ENCODE measurements at regions not wholly inside any gene's neighbourhood (a gene's known extent, or its start where the extent isn't known, plus 50 kb on each side); places are given as distances from the start of the nearest gene placed in this dataset.

- Histone ChIP-seq H2AFZ (ENCODE audit: low read length) (no peak overlapping the region), H3K79me2 (ENCODE audit: insufficient read depth, low read length) (no peaks in the 10 kb centered on the region), H3K4me3 (ENCODE audit: low read length, poor library complexity, severe bottlenecking) (no peak overlapping the region), H3K4me2 (ENCODE audit: low read depth, low read length, poor library complexity, severe bottlenecking) (no peak overlapping the region), H3K4me1 (ENCODE audit: insufficient read depth, low read length, poor library complexity, severe bottlenecking) (no peaks in the 10 kb centered on the region), H3K27me3 (ENCODE audit: insufficient read depth, low read length, poor library complexity, severe bottlenecking) (no peaks in the 10 kb centered on the region), H3F3A (ENCODE audit: low read depth) (no peaks in the 10 kb centered on the region), H3K36me3 (ENCODE audit: insufficient read depth, low read length) (no peaks in the 10 kb centered on the region), H3K9me3 (ENCODE audit: insufficient read depth, low read depth, low read length) (no peaks in the 10 kb centered on the region), H4K20me1 (ENCODE audit: insufficient read depth, low read length, poor library complexity, severe bottlenecking) (no peaks in the 10 kb centered on the region), H3K9me2 (replicated peaks; ENCODE audit: low read depth, low read length) (no peaks in the 10 kb centered on the region), H3K9ac (ENCODE audit: low read depth, low read length, poor library complexity, severe bottlenecking) (no peak overlapping the region)
- TF ChIP-seq EZH2phosphoT487 (IDR thresholded peaks at IDR 0.05; ENCODE audit: borderline replicate concordance) = no peak
- no peak for TF ChIP-seq CTCF (conservative IDR thresholded peaks at IDR 0.05; ENCODE audit: low read length)
Measured at GRCh38 chr11:87666730-87667129, 508.5 kb downstream of the RAB38 start.

GRCh38 chr11:87662287-87662686 is 513.0 kb downstream of the RAB38 start:
- H3F3A ChIP-seq (ENCODE audit: low read depth) = no peaks in the 10 kb centered on the region
- no peak for TF ChIP-seq CTCF (conservative IDR thresholded peaks at IDR 0.05; ENCODE audit: low read length)
- TF ChIP-seq EZH2phosphoT487 (IDR thresholded peaks at IDR 0.05; ENCODE audit: borderline replicate concordance) = no peak
- no peak overlapping the region for H3K4me3 ChIP-seq (ENCODE audit: low read length, poor library complexity, severe bottlenecking)

GRCh38 chr11:87660926-87661660 is 514.1 kb downstream of the RAB38 start:
- H3K4me1 ChIP-seq (ENCODE audit: insufficient read depth, low read length, poor library complexity, severe bottlenecking) = no peaks in the 10 kb centered on the region
- no peak for TF ChIP-seq CTCF (conservative IDR thresholded peaks at IDR 0.05; ENCODE audit: low read length)
- TF ChIP-seq EZH2phosphoT487 (IDR thresholded peaks at IDR 0.05; ENCODE audit: borderline replicate concordance) = no peak
- H3K36me3 ChIP-seq (ENCODE audit: insufficient read depth, low read length) = no peaks in the 10 kb centered on the region

More at GRCh38 chr11:87662287-87662686, 513.0 kb downstream of the RAB38 start:
- Histone ChIP-seq H3K4me1 (ENCODE audit: insufficient read depth, low read length, poor library complexity, severe bottlenecking) (no peaks in the 10 kb centered on the region), H3K9ac (ENCODE audit: low read depth, low read length, poor library complexity, severe bottlenecking) (no peak overlapping the region), H3K27me3 (ENCODE audit: insufficient read depth, low read length, poor library complexity, severe bottlenecking) (no peaks in the 10 kb centered on the region), H3K4me2 (ENCODE audit: low read depth, low read length, poor library complexity, severe bottlenecking) (no peak overlapping the region), H4K20me1 (ENCODE audit: insufficient read depth, low read length, poor library complexity, severe bottlenecking) (no peaks in the 10 kb centered on the region), H3K9me3 (ENCODE audit: insufficient read depth, low read depth, low read length) (no peaks in the 10 kb centered on the region), H3K9me2 (replicated peaks; ENCODE audit: low read depth, low read length) (no peaks in the 10 kb centered on the region), H3K79me2 (ENCODE audit: insufficient read depth, low read length) (no peaks in the 10 kb centered on the region), H2AFZ (ENCODE audit: low read length) (no peak overlapping the region), H3K36me3 (ENCODE audit: insufficient read depth, low read length) (no peaks in the 10 kb centered on the region)

More at GRCh38 chr11:87660926-87661660, 514.1 kb downstream of the RAB38 start:
- Histone ChIP-seq H4K20me1 (ENCODE audit: insufficient read depth, low read length, poor library complexity, severe bottlenecking) (no peaks in the 10 kb centered on the region), H3K9me2 (replicated peaks; ENCODE audit: low read depth, low read length) (no peaks in the 10 kb centered on the region), H3K27me3 (ENCODE audit: insufficient read depth, low read length, poor library complexity, severe bottlenecking) (no peaks in the 10 kb centered on the region), H3K79me2 (ENCODE audit: insufficient read depth, low read length) (no peaks in the 10 kb centered on the region), H2AFZ (ENCODE audit: low read length) (no peak overlapping the region), H3K9ac (ENCODE audit: low read depth, low read length, poor library complexity, severe bottlenecking) (no peak overlapping the region), H3K4me2 (ENCODE audit: low read depth, low read length, poor library complexity, severe bottlenecking) (no peak overlapping the region), H3K4me3 (ENCODE audit: low read length, poor library complexity, severe bottlenecking) (no peak overlapping the region), H3K9me3 (ENCODE audit: insufficient read depth, low read depth, low read length) (no peaks in the 10 kb centered on the region), H3F3A (ENCODE audit: low read depth) (no peaks in the 10 kb centered on the region)
